Retinal pigment epithelial cell (primary cell): ENCODE measurements at regions not wholly inside any gene's neighbourhood (a gene's known extent, or its start where the extent isn't known, plus 50 kb on each side); places are given as distances from the start of the nearest gene placed in this dataset.

ENCODE experiments used
- DNase-seq: peaks from one replicate; pipeline ENCODE4 v3.0.0-alpha.2; 2010; ENCODE audit warnings: low read depth
- H3K4me3 ChIP-seq: 2 replicates; pipeline ENCODE4 v1.5.1; 2011; ENCODE audit warnings: mild to moderate bottlenecking, low read length, control low read depth, moderate library complexity
- CTCF ChIP-seq: conservative IDR thresholded peaks from 2 replicates; pipeline ENCODE4 v1.5.1; 2011; ENCODE audit warnings: low read depth, low read length, control low read depth, inconsistent platforms

- no peak overlapping the region for H3K4me3 ChIP-seq
- DNase-seq: no peak
- no peak for TF ChIP-seq CTCF
Observed at GRCh38 chr12:91417650-91418049, 235.0 kb upstream of the DCN start.

GRCh38 chr12:91414636-91415035 lies 232.0 kb upstream of the DCN start:
- no peak for TF ChIP-seq CTCF
- no peak overlapping the region for H3K4me3 ChIP-seq
- DNase-seq: no peak

DNA sequence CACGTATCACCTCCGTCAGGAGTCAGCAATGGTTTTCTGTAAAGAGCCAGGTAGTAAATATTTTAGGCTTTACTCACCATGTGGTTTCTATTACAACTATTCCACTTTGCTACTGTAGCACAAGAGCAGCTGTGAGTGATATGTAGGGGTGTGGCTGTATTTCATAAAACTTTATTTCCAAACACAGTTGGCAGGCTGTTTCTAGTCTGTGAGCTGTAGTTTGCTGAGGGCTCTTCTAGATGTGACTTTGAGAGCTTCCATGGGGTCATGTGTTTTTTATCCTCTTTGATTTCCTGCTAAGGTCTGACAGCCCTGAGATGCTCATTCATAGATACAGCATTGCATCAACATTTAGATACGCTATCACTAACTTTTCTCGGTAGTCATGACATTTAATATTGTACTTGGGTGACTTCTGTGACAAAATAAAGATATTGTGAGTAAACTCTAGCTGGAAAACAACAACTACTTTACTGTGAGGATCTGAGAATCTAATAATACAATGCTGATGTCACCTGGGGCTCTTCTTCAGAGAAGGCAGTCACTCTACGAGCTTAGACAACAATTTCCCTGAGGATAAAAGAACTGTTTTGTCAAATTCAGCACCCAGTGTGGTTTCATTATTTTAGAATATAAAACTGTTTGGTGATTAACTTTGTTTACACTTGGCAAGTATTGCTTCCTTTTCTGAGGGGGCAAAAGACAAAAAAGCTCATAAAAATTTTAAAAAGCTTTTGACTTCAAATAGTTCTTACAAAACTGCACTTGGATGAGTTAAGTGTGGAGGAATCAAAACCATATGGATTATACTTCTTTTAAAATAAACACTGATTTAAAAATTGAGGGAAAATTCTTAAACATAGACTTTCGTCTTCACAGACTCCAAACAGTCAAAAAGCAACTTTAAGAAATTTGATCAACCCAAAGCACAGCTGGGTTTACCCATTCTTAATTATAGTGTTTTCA lies 231.2 kb upstream of the DCN start:
- peak; percentile 71 for DNase-seq
- H3K4me3 ChIP-seq: no peak overlapping the region
- no peak for TF ChIP-seq CTCF

- no peak overlapping the region for H3K4me3 ChIP-seq
- TF ChIP-seq CTCF: no peak
- DNase-seq: peak; percentile 98
Observed at GRCh38 chr12:91406920-91407341, 224.3 kb upstream of the DCN start.

DNA sequence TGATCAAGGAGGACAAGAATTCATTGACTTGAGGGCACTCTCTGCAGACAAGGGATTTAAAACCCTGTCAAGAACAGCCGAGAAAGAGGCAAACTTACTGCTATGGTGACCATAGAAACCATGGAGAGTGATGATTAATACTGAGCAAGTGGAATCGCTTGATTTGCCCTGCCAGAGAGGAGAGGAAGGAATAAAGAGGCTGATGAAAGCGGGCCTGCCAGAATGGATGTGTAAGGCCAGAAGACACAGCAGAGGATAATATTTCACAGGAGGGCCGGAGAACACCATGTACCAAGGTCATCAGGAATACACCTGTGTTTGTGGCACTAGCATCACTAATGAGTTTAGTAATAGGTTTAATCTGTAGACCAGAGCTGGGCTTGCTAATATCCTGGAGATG lies 221.8 kb upstream of the DCN start:
- H3K4me3 ChIP-seq: no peak overlapping the region
- DNase-seq: no peak
- TF ChIP-seq CTCF: no peak

DNA sequence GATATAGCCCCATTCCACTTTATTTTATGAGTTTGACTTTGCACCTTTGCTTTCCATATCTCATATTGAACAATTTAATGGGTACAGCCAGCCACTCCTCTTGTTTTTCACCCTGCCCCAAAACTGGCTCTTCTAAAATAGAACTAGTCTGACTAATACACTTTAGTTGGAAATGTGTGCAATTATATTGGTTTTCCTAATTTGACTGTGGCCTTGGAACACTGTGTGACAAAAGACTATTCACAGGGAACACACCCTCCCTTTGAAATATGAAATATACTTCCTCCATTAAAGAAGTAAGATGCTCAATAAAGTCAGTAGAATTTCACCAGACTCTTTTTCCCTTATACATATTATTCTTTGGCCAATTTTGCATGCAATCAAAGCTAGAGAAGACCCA lies 218.6 kb upstream of the DCN start:
- TF ChIP-seq CTCF: no peak
- no peak for DNase-seq
- no peak overlapping the region for H3K4me3 ChIP-seq

GRCh38 chr12:91400271-91400670 lies 217.7 kb upstream of the DCN start:
- DNase-seq: no peak
- no peak overlapping the region for H3K4me3 ChIP-seq
- TF ChIP-seq CTCF: no peak
